ENCODE measurements at regions not wholly inside any gene's neighbourhood (a gene's known extent, or its start where the extent isn't known, plus 50 kb on each side); places are given as distances from the start of the nearest gene placed in this dataset.

DNA sequence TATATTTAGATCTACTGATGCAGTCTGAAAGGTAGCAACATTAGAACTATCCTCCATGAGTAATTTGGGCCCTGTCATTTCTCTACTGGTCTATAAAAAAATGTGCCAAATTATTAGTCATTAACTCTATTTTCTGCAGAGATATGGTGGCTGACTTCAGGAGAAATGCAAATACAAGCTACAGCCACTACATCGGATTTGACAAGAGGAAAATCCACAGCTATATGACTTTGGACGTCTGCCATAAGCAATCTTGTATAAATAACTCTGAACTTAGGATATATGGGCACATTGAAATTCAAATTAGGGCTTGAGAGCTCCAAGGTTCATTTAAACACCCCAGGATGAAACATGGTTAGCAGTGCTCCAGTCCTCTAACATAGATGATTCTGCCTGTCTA, 983.0 kb upstream of the LRFN5 start:
- TF ChIP-seq, protein P1, sequence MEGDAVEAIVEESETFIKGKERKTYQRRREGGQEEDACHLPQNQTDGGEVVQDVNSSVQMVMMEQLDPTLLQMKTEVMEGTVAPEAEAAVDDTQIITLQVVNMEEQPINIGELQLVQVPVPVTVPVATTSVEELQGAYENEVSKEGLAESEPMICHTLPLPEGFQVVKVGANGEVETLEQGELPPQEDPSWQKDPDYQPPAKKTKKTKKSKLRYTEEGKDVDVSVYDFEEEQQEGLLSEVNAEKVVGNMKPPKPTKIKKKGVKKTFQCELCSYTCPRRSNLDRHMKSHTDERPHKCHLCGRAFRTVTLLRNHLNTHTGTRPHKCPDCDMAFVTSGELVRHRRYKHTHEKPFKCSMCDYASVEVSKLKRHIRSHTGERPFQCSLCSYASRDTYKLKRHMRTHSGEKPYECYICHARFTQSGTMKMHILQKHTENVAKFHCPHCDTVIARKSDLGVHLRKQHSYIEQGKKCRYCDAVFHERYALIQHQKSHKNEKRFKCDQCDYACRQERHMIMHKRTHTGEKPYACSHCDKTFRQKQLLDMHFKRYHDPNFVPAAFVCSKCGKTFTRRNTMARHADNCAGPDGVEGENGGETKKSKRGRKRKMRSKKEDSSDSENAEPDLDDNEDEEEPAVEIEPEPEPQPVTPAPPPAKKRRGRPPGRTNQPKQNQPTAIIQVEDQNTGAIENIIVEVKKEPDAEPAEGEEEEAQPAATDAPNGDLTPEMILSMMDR (conservative IDR thresholded peaks at IDR 0.05; ENCODE audit: low read depth, low read length), result no peak

DNA sequence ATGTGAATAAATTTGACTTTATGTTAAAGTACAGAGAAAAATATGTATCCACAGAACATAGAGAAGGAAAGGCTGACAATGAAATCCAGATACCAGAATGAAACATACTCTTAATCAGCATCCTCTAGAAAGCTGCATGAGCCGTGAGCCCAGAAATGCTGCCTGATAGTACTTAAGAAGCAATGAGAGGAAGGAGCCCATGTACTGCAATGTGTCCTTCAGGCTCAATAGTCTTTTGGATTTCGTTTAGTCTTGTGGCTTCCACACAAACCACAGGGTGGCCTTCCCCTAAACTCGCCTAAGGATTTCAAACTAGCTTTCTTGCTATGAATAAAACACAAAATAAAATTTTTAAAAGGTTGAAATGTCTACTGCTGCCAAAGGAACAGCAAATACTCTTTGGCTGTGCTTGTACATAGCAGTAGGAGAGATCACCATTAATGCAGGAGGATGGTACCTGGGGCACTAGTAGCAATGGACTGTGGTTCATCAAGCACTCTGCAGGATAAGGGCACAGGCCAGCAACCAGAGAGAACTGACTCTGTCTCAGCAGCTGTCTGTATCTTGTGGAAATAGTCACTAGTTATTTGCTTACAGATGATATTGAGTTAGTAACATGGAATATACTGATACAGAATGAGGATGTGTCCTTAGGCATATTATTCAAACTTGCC, 988.3 kb upstream of the LRFN5 start:
- TF ChIP-seq, protein P1 (conservative IDR thresholded peaks at IDR 0.05; ENCODE audit: low read depth, low read length), result no peak
- DNase-seq (ENCODE audit: low read depth), result no peak
- H3K4me3 ChIP-seq (ENCODE audit: low read length), result no peak overlapping the region

More for the DNA sequence above, 983.0 kb upstream of the LRFN5 start:
- DNase-seq (ENCODE audit: low read depth), result peak; percentile 23
- H3K4me3 ChIP-seq (ENCODE audit: low read length), result no peak overlapping the region

DNA sequence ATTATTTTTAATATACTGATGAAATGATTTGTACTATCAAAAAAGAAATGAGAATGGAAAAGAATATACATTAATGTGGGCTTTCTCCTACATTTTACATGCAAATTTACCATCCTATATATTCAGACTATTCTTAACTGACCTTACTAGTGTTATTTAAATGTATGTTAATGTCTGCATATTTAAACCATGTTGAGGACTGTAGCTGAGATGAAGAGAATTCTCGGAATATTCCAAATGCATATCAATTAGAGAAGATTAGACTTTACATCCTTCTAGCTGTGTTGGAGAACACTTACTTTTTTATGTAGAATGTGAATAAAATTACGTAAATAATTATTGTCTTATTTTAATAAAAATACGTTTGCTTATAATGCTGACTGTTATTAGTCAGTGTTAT, 990.1 kb upstream of the LRFN5 start:
- TF ChIP-seq, protein P1 (conservative IDR thresholded peaks at IDR 0.05; ENCODE audit: low read depth, low read length), result no peak
- no peak overlapping the region for H3K4me3 ChIP-seq (ENCODE audit: low read length)
- no peak for DNase-seq (ENCODE audit: low read depth)

DNA sequence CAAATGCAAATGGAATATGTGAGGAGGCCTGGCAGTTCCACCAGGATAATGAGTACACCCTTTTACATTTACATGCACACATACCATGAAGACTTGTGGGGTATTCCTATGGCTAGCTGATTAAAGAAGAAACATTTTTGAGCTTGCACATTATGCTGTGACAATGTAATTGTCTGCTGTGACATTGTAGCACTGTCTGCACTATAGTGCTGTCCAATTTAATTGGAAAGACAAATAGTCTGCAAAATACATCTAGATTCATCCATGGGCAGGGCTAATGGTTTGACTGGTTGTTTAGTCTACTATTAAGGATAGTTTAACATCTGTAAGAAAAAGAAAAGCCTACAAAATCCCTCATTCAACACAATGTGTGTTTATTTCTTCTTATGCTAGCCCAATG, 1005.6 kb upstream of the LRFN5 start:
- TF ChIP-seq, protein P1 (conservative IDR thresholded peaks at IDR 0.05; ENCODE audit: low read depth, low read length), result no peak
- DNase-seq (ENCODE audit: low read depth), result no peak

DNA sequence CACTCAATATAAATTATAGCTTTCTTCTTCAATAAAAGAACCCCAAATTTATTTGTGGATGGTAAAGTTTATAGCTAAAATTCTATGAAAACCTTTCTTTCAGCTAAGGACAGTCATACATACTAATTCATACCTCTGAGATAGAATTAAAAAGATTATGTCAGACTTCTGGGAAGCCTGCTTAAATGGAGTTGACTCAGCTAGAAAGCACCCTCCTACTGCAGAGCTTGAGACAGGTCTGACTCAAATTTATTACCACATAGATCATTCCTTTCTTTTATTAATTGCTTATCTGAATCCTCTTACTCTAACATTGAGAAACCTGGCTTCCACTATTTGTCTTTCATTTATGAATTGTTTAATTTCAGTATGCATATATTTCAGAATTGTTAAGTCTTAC, 1007.0 kb upstream of the LRFN5 start:
- TF ChIP-seq, protein P1 (conservative IDR thresholded peaks at IDR 0.05; ENCODE audit: low read depth, low read length), result no peak
- no peak overlapping the region for H3K4me3 ChIP-seq (ENCODE audit: low read length)
- DNase-seq (ENCODE audit: low read depth), result peak; percentile 46

More for the DNA sequence above, 1005.6 kb upstream of the LRFN5 start:
- no peak overlapping the region for H3K4me3 ChIP-seq (ENCODE audit: low read length)

DNA sequence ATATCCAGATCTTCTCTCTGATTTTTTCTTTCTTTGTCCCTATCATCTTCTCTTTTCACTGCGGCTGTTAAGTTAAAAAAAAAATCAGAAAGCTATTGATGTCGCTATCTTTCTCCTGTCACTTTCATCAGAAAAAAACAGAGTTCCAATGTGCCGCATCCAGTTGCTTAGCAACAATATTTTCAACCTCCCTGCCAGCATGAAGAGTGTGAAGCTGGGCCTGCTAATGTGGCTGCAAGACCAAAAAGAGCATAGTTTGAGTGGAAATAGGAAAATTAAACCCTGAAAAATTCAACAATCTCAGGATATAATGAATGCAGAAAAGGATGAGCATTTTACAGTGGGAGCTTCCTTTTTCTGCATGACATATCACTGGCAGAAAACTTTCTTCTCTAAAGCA, 1025.4 kb upstream of the LRFN5 start:
- DNase-seq (ENCODE audit: low read depth), result no peak
- TF ChIP-seq, protein P1 (conservative IDR thresholded peaks at IDR 0.05; ENCODE audit: low read depth, low read length), result no peak
- no peak overlapping the region for H3K4me3 ChIP-seq (ENCODE audit: low read length)

DNA sequence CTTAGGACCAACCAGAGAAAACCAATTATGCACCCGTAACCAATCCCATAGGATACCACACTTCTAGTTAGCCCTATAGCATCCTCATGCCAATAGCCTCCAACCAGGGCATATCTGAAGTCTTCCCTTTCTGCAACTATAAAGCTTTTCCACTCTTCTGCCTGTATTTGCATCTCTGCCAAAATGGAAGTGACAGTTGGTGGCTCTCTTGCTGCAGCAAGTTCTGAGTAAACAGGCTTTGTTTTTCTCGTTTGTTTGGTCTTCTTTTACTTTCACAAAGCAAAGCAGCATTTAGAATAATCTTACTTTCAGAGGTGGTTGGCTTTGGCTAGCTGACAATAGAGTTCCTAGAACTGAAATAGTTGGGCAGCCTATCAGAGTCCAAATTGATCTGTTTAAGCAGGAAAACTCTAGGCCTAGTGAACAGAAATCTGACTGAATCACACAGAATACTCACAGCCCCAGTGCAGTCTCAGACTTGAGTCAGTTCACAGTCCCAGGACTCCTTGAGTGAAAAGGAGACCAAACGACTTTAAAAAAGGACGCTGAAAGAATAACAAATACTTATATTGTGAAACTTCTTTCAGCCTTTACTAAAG, 1029.7 kb upstream of the LRFN5 start:
- peak; percentile 6 for DNase-seq (ENCODE audit: low read depth)
- H3K4me3 ChIP-seq (ENCODE audit: low read length), result no peak overlapping the region
- TF ChIP-seq, protein P1 (conservative IDR thresholded peaks at IDR 0.05; ENCODE audit: low read depth, low read length), result no peak
